ENCODE measurements at regions not wholly inside any gene's neighbourhood (a gene's known extent, or its start where the extent isn't known, plus 50 kb on each side); places are given as distances from the start of the nearest gene placed in this dataset.

DNA sequence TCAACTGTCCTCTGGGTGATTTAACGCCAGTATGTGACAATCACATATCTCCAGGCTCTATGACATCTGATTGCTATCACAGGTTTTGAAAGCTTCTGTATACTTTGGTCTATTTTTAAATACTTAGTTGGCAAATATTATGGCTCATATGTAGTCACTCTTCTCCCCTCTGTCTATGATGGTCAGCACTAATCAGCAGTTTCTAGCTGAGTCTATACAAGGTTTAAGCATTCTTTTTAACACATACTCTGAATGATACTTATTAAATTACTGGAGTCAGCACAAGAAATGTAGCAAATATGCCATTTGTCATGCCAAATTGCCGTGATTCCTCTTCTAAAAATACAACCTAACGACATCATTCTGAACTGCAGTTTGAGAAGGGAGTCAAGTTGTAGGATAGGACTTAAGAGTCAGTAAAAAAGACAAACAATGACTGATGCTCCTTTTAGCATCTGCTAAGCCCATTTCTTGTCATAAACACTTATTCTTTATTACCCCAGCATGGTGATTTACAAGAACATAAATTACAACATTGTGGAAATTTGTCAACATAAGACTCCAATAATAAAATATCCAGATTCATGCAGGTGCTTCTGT lies 947.8 kb downstream of the XPNPEP1 start:
- TF ChIP-seq TAF1 (IDR thresholded peaks at IDR 0.05; ENCODE audit: low read depth) (no peak), ZBTB7A (IDR thresholded peaks at IDR 0.05; ENCODE audit: low read depth) (no peak), FOXM1 (IDR thresholded peaks at IDR 0.05; ENCODE audit: borderline replicate concordance, low read depth) (no peak), MAX (IDR thresholded peaks at IDR 0.05) (no peak), CREB1 (IDR thresholded peaks at IDR 0.05; ENCODE audit: low read depth) (no peak), USF1 (IDR thresholded peaks at IDR 0.05) (no peak)

Measured in Ishikawa (cell line).